ENCODE measurements at regions not wholly inside any gene's neighbourhood (a gene's known extent, or its start where the extent isn't known, plus 50 kb on each side); places are given as distances from the start of the nearest gene placed in this dataset.

- no peak for DNase-seq
- Histone ChIP-seq H2BK5ac (ENCODE audit: low read depth, low read length, poor library complexity, severe bottlenecking) (no peak overlapping the region), H3K79me1 (ENCODE audit: low read depth in 1 of 2, low read length in 2 of 2) (no peaks in the 10 kb centered on the region), H4K20me1 (ENCODE audit: insufficient read depth, low read length) (no peaks in the 10 kb centered on the region), H3K4ac (ENCODE audit: low read depth, low read length) (no peak overlapping the region), H3K9me1 (ENCODE audit: insufficient read depth, low read length) (no peaks in the 10 kb centered on the region), H3K9ac (ENCODE audit: low read depth, low read length) (no peak overlapping the region), H3K27ac (ENCODE audit: insufficient read depth, low read length) (no peak overlapping the region), H3K4me3 (ENCODE audit: insufficient read depth, low read depth, low read length) (no peak overlapping the region), H2BK20ac (ENCODE audit: low read depth, low read length) (no peak overlapping the region), H2AK9ac (replicated peaks; ENCODE audit: low read depth, low read length, poor library complexity) (no peak overlapping the region), H2AFZ (replicated peaks; ENCODE audit: low read length, poor library complexity) (no peak overlapping the region), H4K5ac (ENCODE audit: low read depth, low read length) (no peak overlapping the region), H3K23ac (ENCODE audit: low read depth, low read length) (no peak overlapping the region), H4K8ac (ENCODE audit: low read depth in 2 of 2, low read length in 2 of 2) (no peak overlapping the region), H3K56ac (ENCODE audit: extremely low read depth, insufficient read depth, low read length) (no peak overlapping the region), H2BK120ac (ENCODE audit: low read depth, low read length) (no peak overlapping the region), H3K4me1 (ENCODE audit: control insufficient read depth, insufficient read depth, low read length) (no peaks in the 10 kb centered on the region), H2AK5ac (ENCODE audit: low read depth, low read length) (no peak overlapping the region), H3K4me2 (ENCODE audit: low read depth, low read length) (no peak overlapping the region), H3K36me3 (ENCODE audit: control insufficient read depth, insufficient read depth, low read length) (no peaks in the 10 kb centered on the region), H4K91ac (ENCODE audit: insufficient read depth, low read depth, low read length) (no peak overlapping the region), H2BK15ac (ENCODE audit: low read depth, low read length) (no peak overlapping the region), H3K27me3 (ENCODE audit: control insufficient read depth, insufficient read depth, low read length) (no peaks in the 10 kb centered on the region), H3K18ac (ENCODE audit: low read depth, low read length) (no peak overlapping the region), H3K9me3 (ENCODE audit: control insufficient read depth, insufficient read depth, low read length) (peaks cover 6% of the 10 kb centered on the region; the same call in 1 of the 2 replicates), H3K14ac (replicated peaks; ENCODE audit: low read depth, low read length) (no peak overlapping the region)
- ATAC-seq (ENCODE audit: low read depth), result no peak
- BruUV-seq (replicated peaks), result no TSS peak
- no CpG with 5 or more reads among the region's 1 CpG for whole genome bisulfite sequencing, 2 experiments (ENCODE audit: extremely low coverage in 2 of 2, insufficient read length in 1 of 2)
- POLR2A ChIA-PET (ENCODE audit: unreplicated experiment), result no interaction called here
- CTCF ChIA-PET, result no interaction called here
- TF ChIP-seq ELK1 (IDR thresholded peaks at IDR 0.05; ENCODE audit: borderline replicate concordance, low read depth, low read length), result no peak
- TF ChIP-seq USF2 (IDR thresholded peaks at IDR 0.05; ENCODE audit: low read depth, low read length), result no peak
- no peak for TF ChIP-seq MXI1 (IDR thresholded peaks at IDR 0.05; ENCODE audit: borderline replicate concordance, low read depth, low read length)
- TF ChIP-seq SMC3 (IDR thresholded peaks at IDR 0.05; ENCODE audit: low read depth, low read length), result no peak
- no peak for TF ChIP-seq RFX5 (IDR thresholded peaks at IDR 0.05; ENCODE audit: low read depth, low read length)
- TF ChIP-seq NFE2L2 (IDR thresholded peaks at IDR 0.05; ENCODE audit: low read depth, low read length), result no peak
- no peak for TF ChIP-seq RAD21 (IDR thresholded peaks at IDR 0.05; ENCODE audit: low read length)
- no peak for TF ChIP-seq CHD1 (IDR thresholded peaks at IDR 0.05; ENCODE audit: low read depth, low read length)
- TF ChIP-seq CEBPB (IDR thresholded peaks at IDR 0.05; ENCODE audit: low read depth, low read length), result no peak
- TF ChIP-seq FOS (IDR thresholded peaks at IDR 0.05; ENCODE audit: low read depth, low read length), result no peak
- in situ Hi-C loops (cut with MboI; ENCODE audit: low sequenced_read_pairs) (no loop called here), dilution Hi-C loops (cut with HindIII; ENCODE audit: low sequenced_read_pairs, unreplicated experiment) (no loop called here), intact Hi-C loops (cut with micrococcal nuclease) (no loop called here)
Observed at GRCh38 chr3:18898911-18899310, 249.4 kb upstream of the KCNH8 start.
